Dedifferentiated amniotic fluid mesenchymal stem cell (primary cell): ENCODE measurements at regions not wholly inside any gene's neighbourhood (a gene's known extent, or its start where the extent isn't known, plus 50 kb on each side); places are given as distances from the start of the nearest gene placed in this dataset.
"Not testable (repeated sequence)": the region's sequence is repeated elsewhere in the genome, so short reads cannot be mapped to it uniquely, and the experiment has no call there.

Experiments used
- DNase-seq: peaks from one replicate; pipeline ENCODE4 v3.0.0-alpha.2; 2016; ENCODE audit errors: extremely low spot score

GRCh38 chr14:53742233-53742620, 214.4 kb downstream of the BMP4 start:
- DNase-seq: no peak

DNA sequence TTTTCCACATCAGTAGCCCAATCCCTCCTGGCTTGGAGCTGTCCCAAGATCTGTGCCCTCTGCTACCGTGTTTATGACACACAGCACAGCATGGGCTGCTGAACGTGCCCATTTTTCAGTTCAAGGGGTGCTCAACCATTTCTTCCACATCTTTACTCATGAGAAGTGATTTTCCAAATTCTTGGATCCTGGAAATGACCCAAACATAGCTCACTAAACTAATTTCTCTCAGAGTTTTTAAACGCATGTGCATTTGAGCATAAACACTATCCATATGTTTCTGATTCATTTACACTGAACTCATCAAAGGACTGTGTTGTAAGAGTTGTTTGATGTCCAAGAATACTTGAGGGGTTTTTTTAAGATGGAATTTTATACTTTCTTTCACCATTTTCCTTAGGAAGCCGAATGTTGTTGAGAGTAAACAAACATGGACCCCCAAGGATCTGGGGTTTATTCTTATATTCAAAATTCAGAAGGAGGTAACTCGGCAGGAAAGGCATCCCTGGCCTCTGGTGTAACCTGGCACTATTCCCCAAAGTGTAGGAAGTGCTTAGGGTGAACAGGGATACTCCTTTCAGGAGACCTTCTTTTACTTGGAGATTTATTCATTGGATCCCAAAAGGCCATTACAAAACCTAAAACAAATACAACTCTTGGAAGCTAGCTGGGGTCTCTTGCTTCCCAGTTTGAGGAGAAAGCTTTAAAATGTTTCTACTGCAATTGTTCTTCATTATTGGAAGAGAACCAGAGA, 215.0 kb downstream of the BMP4 start:
- no peak for DNase-seq

- no peak for DNase-seq
Observed at GRCh38 chr14:53740570-53740969, 216.1 kb downstream of the BMP4 start.

DNA sequence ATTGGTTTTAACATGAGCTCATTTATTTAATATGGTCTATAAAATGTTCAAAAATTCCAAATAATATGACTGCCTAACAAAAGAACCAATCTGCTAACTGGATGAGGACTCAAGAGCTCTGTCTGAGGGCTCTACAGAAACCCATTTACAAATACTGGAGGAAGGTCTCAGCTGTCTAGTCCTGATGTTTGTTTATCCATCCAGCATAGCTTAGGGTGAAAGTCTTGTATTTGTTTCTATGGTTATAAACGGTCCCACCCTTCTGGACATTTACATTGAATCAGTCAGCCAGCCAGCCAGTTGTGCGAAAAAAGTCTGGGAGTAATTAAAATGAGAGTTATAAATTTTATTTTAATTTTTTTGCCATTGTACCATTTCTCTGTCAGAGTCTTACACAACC, 220.7 kb downstream of the BMP4 start:
- no peak for DNase-seq

DNA sequence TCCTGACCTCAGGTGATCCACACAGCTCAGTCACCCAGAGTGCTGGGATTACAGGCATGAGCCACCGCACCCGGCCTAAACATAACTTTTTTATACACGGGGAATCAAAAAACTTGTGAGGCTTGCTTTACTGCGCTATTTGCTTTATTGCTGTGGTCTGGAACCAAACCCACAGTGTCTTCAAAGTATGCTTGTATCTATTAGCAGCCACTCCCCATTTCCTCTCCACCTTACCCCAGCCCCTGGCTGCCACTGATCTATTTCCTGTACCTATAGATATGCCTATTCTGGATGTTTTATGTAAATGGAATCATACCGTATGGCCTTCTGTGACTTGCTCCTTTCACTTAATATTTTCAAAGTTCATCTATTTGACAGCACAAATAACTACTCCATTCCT, 233.4 kb downstream of the BMP4 start:
- DNase-seq: no peak

DNA sequence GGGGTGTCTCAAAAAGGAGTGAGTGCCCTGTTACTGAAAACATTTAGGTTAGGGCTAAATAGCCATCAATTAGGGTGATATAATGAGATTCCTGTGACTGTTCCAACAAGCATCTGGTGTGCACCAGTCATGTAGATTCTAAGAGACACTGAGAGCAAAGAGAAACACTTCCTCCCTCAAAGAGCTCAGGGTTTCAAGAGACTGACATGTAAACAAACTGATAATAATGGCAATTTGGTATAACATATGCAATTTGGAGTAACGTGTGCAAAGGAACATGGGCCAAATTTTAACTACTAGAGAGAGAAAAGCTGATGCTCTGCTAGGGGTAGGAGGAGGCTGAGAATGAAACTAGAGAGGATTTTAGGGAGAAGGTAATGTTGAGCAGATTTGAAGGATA, 237.1 kb downstream of the BMP4 start:
- no peak for DNase-seq

- no peak for DNase-seq
Observed at GRCh38 chr14:53716578-53716977, 240.0 kb downstream of the BMP4 start.

DNA sequence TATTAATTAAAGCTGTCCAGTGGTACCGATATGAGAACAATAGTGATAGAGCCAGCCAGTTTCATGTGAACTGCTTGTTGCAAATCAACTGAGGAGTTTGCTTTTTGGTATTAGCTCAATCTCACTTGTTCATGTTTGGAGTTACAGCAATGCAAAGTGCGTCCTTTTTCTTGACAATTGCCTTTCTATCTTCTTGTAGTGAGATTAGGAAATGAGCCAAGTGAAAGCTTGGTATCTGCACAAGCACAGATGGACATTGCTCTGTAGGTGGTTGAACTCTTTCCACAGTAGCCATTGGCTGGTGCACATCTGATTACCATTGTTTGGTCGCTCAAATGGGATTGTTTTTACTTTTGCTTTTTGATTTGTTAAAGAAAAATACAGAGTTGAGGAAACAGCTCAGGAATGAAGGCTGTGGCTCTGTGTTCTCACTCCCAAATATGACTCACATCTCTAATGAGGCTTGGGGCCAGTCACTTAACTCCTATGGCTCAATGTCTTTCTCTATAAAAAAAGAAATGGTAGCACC, 241.4 kb downstream of the BMP4 start:
- peak; percentile 35 for DNase-seq

DNA sequence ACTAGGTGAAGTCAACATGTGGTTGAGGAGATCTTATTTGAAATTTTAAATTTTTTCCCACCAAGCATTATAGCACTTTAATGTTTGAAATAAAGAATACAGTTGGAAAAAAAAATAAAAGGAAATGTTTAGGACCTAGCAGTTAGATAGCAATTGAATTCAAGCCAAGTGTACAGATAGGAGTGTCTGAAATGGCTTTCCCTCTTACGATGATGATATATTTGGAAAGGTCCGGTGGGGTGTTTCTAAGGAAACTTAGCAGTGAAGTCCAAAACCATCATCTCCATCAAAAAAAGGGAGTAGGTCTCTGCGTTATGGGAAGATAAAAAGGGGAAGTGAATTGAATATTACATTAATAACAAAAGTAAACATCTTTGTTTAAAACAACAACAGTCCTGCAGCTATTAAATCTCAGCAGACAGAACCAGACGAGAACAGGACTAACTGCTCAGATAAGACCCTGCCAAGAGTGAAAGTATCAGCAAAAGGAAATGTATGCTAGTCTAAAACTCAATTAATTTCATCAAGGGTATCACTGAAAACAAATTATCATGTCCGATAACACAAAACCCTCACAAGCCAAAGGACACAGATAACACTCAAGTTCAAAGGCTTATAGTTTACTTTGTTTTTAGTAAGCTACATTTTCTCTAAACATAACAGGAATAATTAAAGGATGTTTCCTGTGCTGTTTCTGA, 242.0 kb downstream of the BMP4 start:
- DNase-seq: no peak

DNA sequence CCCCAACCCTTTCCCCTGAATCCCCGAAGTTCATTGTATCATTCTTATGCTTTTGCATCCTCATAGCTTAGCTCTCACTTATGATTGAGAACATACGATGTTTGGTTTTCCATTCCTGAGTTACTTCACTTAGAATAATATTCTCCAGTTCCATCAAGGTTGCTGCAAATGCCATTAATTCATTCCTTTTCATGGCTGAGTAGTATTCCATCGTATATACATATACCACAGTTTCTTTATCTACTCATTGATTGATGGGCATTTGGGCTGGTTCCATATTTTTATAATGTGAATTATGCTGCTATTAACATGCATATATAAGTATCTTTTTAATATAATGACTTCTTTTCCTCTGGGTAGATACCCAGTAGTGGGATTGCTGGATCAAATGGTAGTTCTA, 243.7 kb downstream of the BMP4 start:
- not testable (repeated sequence) for DNase-seq

DNA sequence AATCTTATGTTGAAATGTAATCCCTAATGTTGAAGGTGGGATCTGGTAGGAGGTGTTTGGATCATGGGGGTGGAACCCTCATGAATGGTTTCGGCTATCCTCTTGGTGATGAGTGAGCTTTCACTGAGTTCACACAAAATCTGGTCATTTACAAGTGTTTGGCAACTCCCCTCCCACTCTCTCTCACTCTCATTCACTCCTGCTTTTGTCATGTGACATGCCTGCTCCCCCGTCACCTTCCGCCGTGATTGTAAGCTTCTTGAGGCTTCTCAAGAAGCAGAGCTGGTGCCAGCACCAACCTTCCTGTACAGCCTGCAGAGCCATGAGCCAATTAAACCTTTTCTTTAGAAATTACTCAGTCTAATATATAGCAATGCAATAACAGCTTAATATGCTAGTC, 245.4 kb downstream of the BMP4 start:
- no peak for DNase-seq

DNA sequence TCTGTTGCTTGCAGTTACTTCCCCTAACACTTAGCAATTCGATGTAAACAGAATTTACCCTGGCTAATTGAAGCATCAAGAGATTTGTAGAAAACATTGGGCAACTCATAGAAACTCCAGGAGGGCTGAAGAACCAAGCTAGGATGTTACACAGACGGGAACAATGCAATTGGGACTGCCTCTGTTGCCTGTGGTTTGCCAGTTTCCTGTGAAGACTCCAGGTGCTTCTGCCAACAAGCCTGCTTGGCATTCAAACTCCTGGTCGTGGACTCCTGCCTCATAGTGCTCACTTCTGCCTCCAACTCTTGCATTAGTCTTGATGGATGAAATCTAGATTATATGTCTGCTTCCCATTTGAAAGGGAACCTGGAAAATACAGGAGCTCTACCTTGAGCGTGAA, 246.0 kb downstream of the BMP4 start:
- no peak for DNase-seq

GRCh38 chr14:53709381-53709780, 247.2 kb downstream of the BMP4 start:
- DNase-seq: no peak

- DNase-seq: no peak
Observed at GRCh38 chr14:53703457-53703856, 253.2 kb downstream of the BMP4 start.

GRCh38 chr14:53701108-53701875, 255.3 kb downstream of the BMP4 start:
- no peak for DNase-seq

GRCh38 chr14:53696217-53696965, 260.2 kb downstream of the BMP4 start:
- DNase-seq: no peak

- DNase-seq: no peak
Observed at GRCh38 chr14:53695692-53696214, 260.9 kb downstream of the BMP4 start.

- DNase-seq: no peak
Observed at GRCh38 chr14:53692885-53693284, 263.7 kb downstream of the BMP4 start.

- DNase-seq: no peak
Observed at GRCh38 chr14:53692451-53692850, 264.2 kb downstream of the BMP4 start.

DNA sequence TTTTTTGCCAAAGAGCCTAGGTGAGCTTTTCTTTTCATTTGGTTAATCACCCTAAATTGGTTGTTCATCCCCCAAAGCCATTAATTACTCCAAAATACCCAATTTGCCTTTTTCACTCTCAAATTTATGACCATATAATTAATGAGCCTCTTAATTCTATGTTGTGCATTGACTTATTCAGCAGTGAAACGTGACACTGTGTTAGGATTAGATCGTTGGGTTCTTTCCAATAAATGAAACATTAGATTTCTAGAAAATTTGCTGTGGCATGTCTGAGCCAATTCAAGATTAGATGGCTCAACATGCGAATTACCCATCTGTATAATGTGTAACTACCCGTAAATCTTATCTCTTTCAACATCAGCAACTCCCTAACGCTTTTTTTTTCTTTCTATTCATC, 273.4 kb downstream of the BMP4 start:
- no peak for DNase-seq

GRCh38 chr14:53672526-53672925, 284.1 kb downstream of the BMP4 start:
- no peak for DNase-seq

DNA sequence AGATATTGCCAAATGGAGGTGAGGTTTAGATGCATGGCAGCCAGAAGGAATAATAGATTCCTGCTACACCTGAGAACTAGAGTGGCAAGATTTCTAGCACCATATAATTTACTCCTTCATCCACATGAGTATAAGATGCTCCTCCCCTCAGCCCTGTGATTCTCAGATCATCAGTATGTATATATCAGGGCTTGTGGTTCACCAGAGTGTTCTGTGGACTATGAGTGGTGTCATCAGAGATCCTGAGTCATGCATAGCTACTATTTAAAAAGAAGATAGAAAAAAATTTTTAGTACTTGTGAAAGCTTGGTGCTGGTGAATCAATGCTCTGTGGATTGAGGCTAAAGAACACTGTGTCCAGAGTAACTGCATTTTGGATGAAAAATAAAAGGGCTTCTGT, 285.9 kb downstream of the BMP4 start:
- peak; percentile 25 for DNase-seq
